ENCODE measurements at regions not wholly inside any gene's neighbourhood (a gene's known extent, or its start where the extent isn't known, plus 50 kb on each side); places are given as distances from the start of the nearest gene placed in this dataset.
"Not testable (repeated sequence)": the region's sequence is repeated elsewhere in the genome, so short reads cannot be mapped to it uniquely, and the experiment has no call there.

- DNase-seq = no peak
Measured at GRCh38 chr6:27568226-27568897, 95.5 kb upstream of the ZNF184 start.

- no peak for DNase-seq
Measured at GRCh38 chr6:27565839-27566779, 93.2 kb upstream of the ZNF184 start.

- no peak for DNase-seq
Measured at GRCh38 chr6:27562027-27562410, 89.1 kb upstream of the ZNF184 start.

- no peak for DNase-seq
Measured at GRCh38 chr6:27558028-27558724, 85.3 kb upstream of the ZNF184 start.

GRCh38 chr6:27556406-27556805, 83.5 kb upstream of the ZNF184 start:
- no peak for DNase-seq

- no peak for DNase-seq
Measured at GRCh38 chr6:27553123-27553904, 80.4 kb upstream of the ZNF184 start.

GRCh38 chr6:27551607-27552006, 78.7 kb upstream of the ZNF184 start:
- DNase-seq = no peak

- DNase-seq = no peak
Measured at GRCh38 chr6:27550692-27551091, 77.8 kb upstream of the ZNF184 start.

GRCh38 chr6:27549241-27549598, 76.3 kb upstream of the ZNF184 start:
- DNase-seq = not testable (repeated sequence)

GRCh38 chr6:27547157-27548075, 74.5 kb upstream of the ZNF184 start:
- no peak for DNase-seq

GRCh38 chr6:27546522-27546921, 73.6 kb upstream of the ZNF184 start:
- no peak for DNase-seq

- no peak for DNase-seq
Measured at GRCh38 chr6:27545271-27546046, 72.6 kb upstream of the ZNF184 start.

GRCh38 chr6:27544612-27545260, 71.8 kb upstream of the ZNF184 start:
- no peak for DNase-seq

GRCh38 chr6:27544135-27544534, 71.2 kb upstream of the ZNF184 start:
- not testable (repeated sequence) for DNase-seq

- no peak for DNase-seq
Measured at GRCh38 chr6:27542485-27542884, 69.6 kb upstream of the ZNF184 start.

- no peak for DNase-seq
Measured at GRCh38 chr6:27541933-27542297, 69.0 kb upstream of the ZNF184 start.

GRCh38 chr6:27541212-27541932, 68.5 kb upstream of the ZNF184 start:
- no peak for DNase-seq

- no peak for DNase-seq
Measured at GRCh38 chr6:27539551-27539950, 66.6 kb upstream of the ZNF184 start.

GRCh38 chr6:27532820-27533538, 60.1 kb upstream of the ZNF184 start:
- no peak for DNase-seq

Data from CD4-positive, alpha-beta T cell treated with Interleukin-4 for 1 hour (primary cell).